ENCODE measurements at regions not wholly inside any gene's neighbourhood (a gene's known extent, or its start where the extent isn't known, plus 50 kb on each side); places are given as distances from the start of the nearest gene placed in this dataset.

DNA sequence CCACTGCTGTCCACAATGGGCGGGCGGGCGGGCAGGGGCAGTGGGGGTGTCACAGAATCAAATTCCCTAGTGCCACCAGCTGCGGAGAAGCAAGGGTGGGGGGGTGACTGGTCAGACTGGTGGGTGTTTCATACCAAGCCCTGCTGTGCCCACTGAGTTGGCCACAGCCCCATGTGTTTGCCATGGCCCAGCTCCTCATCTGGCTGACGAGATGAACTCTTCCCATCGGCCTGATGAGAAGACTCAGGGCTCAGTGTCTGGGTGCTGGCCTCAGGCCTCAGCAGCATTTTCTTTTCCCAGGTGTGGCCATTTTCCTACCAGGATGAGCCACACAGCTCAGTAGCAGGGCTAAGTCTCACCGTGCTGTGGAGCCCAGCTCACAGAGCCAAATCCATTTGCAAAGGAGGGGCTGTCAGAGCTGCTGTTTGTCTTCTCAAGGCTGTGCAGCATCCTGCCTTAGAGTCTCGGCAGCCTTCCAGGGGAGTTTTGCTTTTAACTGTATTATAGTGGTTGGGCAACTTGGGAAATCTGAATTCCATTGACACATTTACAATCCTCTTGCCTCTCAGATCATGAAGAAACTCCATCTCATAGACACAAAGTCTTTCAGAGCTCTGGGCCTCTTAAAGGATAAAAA lies 176.8 kb downstream of the ABHD5 start:
- DNase-seq, result no peak

- no peak for DNase-seq
These were observed 178.8 kb downstream of the ABHD5 start for GRCh38 chr3:43869491-43869890.

GRCh38 chr3:43870120-43870519 lies 179.4 kb downstream of the ABHD5 start:
- no peak for DNase-seq

GRCh38 chr3:43870844-43871626 lies 180.3 kb downstream of the ABHD5 start:
- no peak for DNase-seq

GRCh38 chr3:43871627-43872245 lies 181.0 kb downstream of the ABHD5 start:
- DNase-seq, result no peak

DNA sequence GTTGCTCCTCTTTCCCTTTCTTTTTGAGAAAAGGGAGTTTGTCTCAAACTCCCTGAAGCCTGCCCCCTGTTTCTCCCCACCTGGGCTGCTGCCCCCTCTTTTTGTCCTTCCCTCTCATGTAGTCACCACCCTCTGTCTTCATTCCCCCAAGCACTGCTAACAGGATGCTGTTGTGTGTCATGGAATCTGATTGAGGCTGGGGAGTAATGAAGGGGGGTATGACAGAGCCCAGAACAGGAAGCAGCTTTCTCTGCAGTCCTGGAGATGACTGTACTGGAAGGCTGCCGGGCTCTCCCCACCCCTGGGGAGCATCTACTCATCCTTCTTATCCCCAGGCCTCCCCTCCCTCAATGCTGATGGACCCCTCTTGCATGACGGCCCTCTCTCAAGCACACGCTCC lies 181.6 kb downstream of the ABHD5 start:
- DNase-seq, result no peak

DNA sequence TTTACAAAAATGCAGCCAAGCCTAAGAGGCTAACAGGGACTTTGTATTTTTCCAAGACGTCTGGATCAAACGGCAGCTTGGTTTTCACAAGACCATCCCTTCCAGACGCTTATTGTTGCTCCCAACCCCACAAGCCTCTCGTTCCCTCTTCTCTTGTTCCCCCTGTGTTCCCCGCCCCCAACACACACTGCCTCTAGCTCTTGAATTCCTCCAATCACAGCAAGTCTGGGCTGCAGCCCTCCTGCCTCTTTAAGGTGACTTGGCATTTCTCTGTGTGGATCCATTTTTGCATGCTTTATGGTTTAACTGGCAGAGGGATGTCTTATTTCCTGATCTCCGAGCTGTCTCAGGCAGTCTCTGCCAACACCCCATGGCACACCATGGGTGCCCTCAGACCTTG lies 182.2 kb downstream of the ABHD5 start:
- DNase-seq, result no peak

DNA sequence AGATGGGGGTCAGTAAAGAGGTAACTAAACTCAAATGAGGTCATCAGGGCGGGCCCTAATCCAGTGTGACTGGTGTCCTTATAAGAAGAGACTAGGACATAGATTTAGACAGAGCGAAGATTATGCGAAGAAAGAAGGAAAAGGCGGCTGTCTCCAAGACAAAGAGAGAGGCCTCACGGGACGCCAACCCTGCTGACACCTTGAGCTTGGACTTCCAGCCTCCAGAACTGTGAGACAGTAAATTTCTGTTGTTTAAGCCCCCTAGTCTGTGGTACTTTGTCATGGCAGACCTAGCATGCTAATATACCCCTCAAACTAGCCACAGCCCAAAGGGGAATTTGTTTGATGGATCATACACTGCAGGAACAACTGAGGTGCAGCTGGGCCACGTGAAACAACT lies 183.0 kb downstream of the ABHD5 start:
- no peak for DNase-seq

- DNase-seq, result no peak
These were observed 183.6 kb downstream of the ABHD5 start for GRCh38 chr3:43874290-43874689.

- no peak for DNase-seq
These were observed 184.0 kb downstream of the ABHD5 start for GRCh38 chr3:43874731-43875130.

GRCh38 chr3:43876648-43877047 lies 185.9 kb downstream of the ABHD5 start:
- no peak for DNase-seq

- no peak for DNase-seq
These were observed 188.4 kb downstream of the ABHD5 start for GRCh38 chr3:43879166-43879565.

GRCh38 chr3:43882976-43883680 lies 192.4 kb downstream of the ABHD5 start:
- DNase-seq, result no peak

DNA sequence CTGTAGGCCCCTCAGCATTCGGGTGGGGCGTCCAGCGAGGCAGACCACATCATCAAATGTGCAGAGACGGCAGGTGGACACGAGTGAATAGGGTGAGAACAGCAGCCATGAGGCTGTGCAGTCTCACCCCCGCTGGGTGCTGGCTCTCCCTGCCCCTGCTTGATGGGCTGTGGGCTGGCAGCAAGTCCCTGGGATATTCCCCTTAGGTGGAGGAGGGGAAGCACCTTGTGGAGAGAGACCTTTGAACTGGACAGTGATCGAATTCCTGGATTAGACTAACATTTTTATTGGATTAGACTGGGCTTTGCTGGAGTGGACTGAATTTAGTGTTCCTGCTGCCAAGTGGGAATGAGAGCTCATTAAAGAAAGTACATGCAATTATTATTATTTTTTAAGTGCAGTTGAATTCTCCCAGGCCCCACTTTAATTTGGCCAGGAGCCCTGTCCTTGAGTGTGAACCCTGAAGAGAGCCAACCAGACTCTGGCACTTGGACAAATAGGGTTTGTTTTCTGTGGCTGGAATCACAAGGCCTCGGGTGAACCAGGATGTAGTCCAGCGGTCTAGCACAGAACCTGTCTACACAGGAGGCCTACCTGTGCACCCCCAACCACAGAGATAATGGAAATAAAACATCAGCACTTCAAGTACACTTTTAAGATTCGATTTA lies 193.1 kb downstream of the ABHD5 start:
- no peak for DNase-seq

DNA sequence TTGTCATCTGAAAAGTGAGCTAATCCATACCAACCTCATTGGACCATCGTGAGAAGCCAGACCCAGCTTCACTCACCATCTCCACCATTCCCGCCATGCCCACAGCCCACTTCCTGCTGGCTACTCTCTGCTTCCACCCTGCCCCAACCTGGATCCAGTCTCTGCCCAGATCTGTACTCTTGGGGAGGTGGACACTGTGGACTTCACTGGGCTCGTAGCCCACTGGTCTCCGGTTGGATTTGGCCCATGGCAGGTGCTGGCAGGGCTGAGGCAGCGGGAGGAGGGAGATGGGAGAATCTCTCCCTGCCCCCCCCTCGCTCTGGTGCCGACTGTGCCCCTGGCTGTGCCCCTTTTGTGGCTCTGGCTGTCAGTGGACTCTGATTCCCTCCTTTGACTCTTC lies 193.8 kb downstream of the ABHD5 start:
- no peak for DNase-seq

- DNase-seq, result no peak
These were observed 195.3 kb downstream of the ABHD5 start for GRCh38 chr3:43885908-43886618.

DNA sequence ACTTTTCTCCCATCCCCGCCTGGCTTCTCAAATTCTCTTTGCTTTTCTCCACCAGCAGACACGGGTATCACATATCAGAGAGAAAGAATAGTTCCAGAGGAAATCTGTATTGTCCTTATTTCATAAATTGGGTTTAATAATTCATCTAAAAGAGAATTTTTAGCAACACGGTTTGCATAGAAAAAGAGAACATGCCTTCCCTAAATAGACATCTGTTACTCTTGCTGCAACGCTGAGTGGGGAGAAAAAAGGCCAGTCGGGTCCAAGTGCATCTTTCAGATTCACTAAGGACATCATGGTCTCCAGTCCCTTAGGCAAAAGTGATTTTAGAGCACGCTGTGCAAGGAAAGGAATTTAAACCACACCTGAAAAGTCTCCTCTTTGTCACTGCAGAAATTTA lies 201.3 kb downstream of the ABHD5 start:
- DNase-seq, result no peak

- DNase-seq, result peak in 1 of 2 donors; percentile 6
These were observed 201.8 kb downstream of the ABHD5 start for GRCh38 chr3:43892526-43892925.

- no peak for DNase-seq
These were observed 203.0 kb downstream of the ABHD5 start for GRCh38 chr3:43893727-43894126.

GRCh38 chr3:43894176-43895049 lies 203.7 kb downstream of the ABHD5 start:
- DNase-seq, result peak in 1 of 2 donors; percentile 3

- no peak for DNase-seq
These were observed 204.8 kb downstream of the ABHD5 start for GRCh38 chr3:43895573-43895972.
